ENCODE measurements at regions not wholly inside any gene's neighbourhood (a gene's known extent, or its start where the extent isn't known, plus 50 kb on each side); places are given as distances from the start of the nearest gene placed in this dataset.

DNA sequence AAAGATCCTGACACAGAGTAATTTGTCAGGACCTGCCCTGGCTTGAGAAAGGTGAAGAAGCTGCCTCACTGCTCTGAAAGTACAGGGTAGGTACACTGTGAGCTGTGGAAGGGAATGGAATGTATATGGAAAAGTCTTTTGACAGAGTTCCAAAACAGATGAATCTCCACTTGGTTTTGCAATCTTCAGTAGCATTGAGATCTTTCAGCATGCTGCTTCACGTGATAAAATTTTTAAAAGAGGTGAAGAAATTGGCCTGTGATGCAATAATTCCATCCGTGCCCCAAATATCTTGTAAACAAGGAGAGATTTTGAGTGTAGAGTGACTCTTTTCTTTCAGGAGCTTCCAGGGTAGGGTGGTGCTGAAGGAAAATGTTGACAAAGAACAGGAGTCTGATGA is 123.1 kb downstream of the OSR1 start:
- TF ChIP-seq, protein P1, sequence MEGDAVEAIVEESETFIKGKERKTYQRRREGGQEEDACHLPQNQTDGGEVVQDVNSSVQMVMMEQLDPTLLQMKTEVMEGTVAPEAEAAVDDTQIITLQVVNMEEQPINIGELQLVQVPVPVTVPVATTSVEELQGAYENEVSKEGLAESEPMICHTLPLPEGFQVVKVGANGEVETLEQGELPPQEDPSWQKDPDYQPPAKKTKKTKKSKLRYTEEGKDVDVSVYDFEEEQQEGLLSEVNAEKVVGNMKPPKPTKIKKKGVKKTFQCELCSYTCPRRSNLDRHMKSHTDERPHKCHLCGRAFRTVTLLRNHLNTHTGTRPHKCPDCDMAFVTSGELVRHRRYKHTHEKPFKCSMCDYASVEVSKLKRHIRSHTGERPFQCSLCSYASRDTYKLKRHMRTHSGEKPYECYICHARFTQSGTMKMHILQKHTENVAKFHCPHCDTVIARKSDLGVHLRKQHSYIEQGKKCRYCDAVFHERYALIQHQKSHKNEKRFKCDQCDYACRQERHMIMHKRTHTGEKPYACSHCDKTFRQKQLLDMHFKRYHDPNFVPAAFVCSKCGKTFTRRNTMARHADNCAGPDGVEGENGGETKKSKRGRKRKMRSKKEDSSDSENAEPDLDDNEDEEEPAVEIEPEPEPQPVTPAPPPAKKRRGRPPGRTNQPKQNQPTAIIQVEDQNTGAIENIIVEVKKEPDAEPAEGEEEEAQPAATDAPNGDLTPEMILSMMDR (IDR thresholded peaks at IDR 0.05; ENCODE audit: low read depth, low read length): no peak
- TF ChIP-seq EZH2phosphoT487 (IDR thresholded peaks at IDR 0.05; ENCODE audit: low read depth): no peak
